Endothelial cell (in vitro differentiated cells): ENCODE measurements at regions not wholly inside any gene's neighbourhood (a gene's known extent, or its start where the extent isn't known, plus 50 kb on each side); places are given as distances from the start of the nearest gene placed in this dataset.

ENCODE experiments used
- DNase-seq: peaks from one replicate; pipeline ENCODE4 v3.0.0; 2021; ENCODE audit warnings: low spot score
- H3K27ac Mint-ChIP-seq: one replicate; pipeline ENCODE4 v1.8.0; 2021; ENCODE audit warnings: mixed read lengths, inconsistent platforms; ENCODE audit not compliant: unreplicated experiment
- H3K27me3 Mint-ChIP-seq: one replicate; pipeline ENCODE4 v1.8.0; 2021; ENCODE audit warnings: mild to moderate bottlenecking, moderate library complexity, mixed read lengths, inconsistent platforms; ENCODE audit not compliant: unreplicated experiment
- H3K36me3 Mint-ChIP-seq: one replicate; pipeline ENCODE4 v1.8.0; 2021; ENCODE audit warnings: mild to moderate bottlenecking, low read depth, mixed read lengths, inconsistent platforms; ENCODE audit not compliant: unreplicated experiment
- H3K4me1 Mint-ChIP-seq: one replicate; pipeline ENCODE4 v1.8.0; 2021; ENCODE audit warnings: mild to moderate bottlenecking, mixed read lengths, inconsistent platforms; ENCODE audit not compliant: unreplicated experiment
- H3K4me3 Mint-ChIP-seq: one replicate; pipeline ENCODE4 v1.8.0; 2021; ENCODE audit warnings: mild to moderate bottlenecking, mixed read lengths, inconsistent platforms; ENCODE audit not compliant: unreplicated experiment
- H3K9me3 Mint-ChIP-seq: one replicate; pipeline ENCODE4 v1.8.0; 2021; ENCODE audit warnings: mixed read lengths, inconsistent platforms; ENCODE audit not compliant: unreplicated experiment
- CTCF ChIP-seq: fragments of 200-600 bp; sonication (generic); IDR thresholded peaks from one replicate; pipeline ENCODE4 v1.5.0; 2021; ENCODE audit warnings: antibody characterized with exemption; ENCODE audit not compliant: unreplicated experiment

GRCh38 chr3:178367817-178368617 is 168.2 kb upstream of the KCNMB2 start:
- Mint-ChIP-seq H3K4me3 (no peak overlapping the region), H3K4me1 (no peaks in the 10 kb centered on the region), H3K27ac (no peak overlapping the region), H3K9me3 (no peaks in the 10 kb centered on the region), H3K36me3 (no peaks in the 10 kb centered on the region), H3K27me3 (peaks cover 1% of the 10 kb centered on the region)
- DNase-seq: no peak
- TF ChIP-seq CTCF: no peak

- no peaks in the 10 kb centered on the region for H3K4me1 Mint-ChIP-seq
- H3K27me3 Mint-ChIP-seq: peaks cover 1% of the 10 kb centered on the region
- no peak overlapping the region for H3K4me3 Mint-ChIP-seq
- no peaks in the 10 kb centered on the region for H3K9me3 Mint-ChIP-seq
- no peak overlapping the region for H3K27ac Mint-ChIP-seq
- no peak for DNase-seq
- H3K36me3 Mint-ChIP-seq: no peaks in the 10 kb centered on the region
- TF ChIP-seq CTCF: no peak
Measured at GRCh38 chr3:178369006-178369405, 167.2 kb upstream of the KCNMB2 start.

GRCh38 chr3:178369811-178370210 is 166.4 kb upstream of the KCNMB2 start:
- Mint-ChIP-seq H3K4me1 (no peaks in the 10 kb centered on the region), H3K36me3 (no peaks in the 10 kb centered on the region), H3K27me3 (peaks cover 1% of the 10 kb centered on the region), H3K4me3 (no peak overlapping the region), H3K9me3 (no peaks in the 10 kb centered on the region), H3K27ac (no peak overlapping the region)
- DNase-seq: no peak
- no peak for TF ChIP-seq CTCF

- no peak for DNase-seq
- H3K27me3 Mint-ChIP-seq: peaks cover 1% of the 10 kb centered on the region
- no peaks in the 10 kb centered on the region for H3K36me3 Mint-ChIP-seq
- no peaks in the 10 kb centered on the region for H3K4me1 Mint-ChIP-seq
- no peak overlapping the region for H3K4me3 Mint-ChIP-seq
- no peaks in the 10 kb centered on the region for H3K9me3 Mint-ChIP-seq
- TF ChIP-seq CTCF: no peak
- no peak overlapping the region for H3K27ac Mint-ChIP-seq
Measured at GRCh38 chr3:178370387-178370786, 165.8 kb upstream of the KCNMB2 start.

GRCh38 chr3:178381555-178381954 is 154.7 kb upstream of the KCNMB2 start:
- no peak overlapping the region for H3K27ac Mint-ChIP-seq
- H3K36me3 Mint-ChIP-seq: no peaks in the 10 kb centered on the region
- H3K4me3 Mint-ChIP-seq: no peak overlapping the region
- no peaks in the 10 kb centered on the region for H3K27me3 Mint-ChIP-seq
- no peak for TF ChIP-seq CTCF
- DNase-seq: no peak
- H3K9me3 Mint-ChIP-seq: no peaks in the 10 kb centered on the region
- H3K4me1 Mint-ChIP-seq: peaks cover 4% of the 10 kb centered on the region
